ENCODE measurements at regions not wholly inside any gene's neighbourhood (a gene's known extent, or its start where the extent isn't known, plus 50 kb on each side); places are given as distances from the start of the nearest gene placed in this dataset.

GRCh38 chr20:39328347-39328746, 366.2 kb downstream of the DHX35 start:
- H3K9me3 ChIP-seq (ENCODE audit: insufficient read depth, low read depth, low read length): no peaks in the 10 kb centered on the region
- TF ChIP-seq EZH2phosphoT487 (IDR thresholded peaks at IDR 0.05; ENCODE audit: borderline replicate concordance): no peak
- TF ChIP-seq, protein P1, sequence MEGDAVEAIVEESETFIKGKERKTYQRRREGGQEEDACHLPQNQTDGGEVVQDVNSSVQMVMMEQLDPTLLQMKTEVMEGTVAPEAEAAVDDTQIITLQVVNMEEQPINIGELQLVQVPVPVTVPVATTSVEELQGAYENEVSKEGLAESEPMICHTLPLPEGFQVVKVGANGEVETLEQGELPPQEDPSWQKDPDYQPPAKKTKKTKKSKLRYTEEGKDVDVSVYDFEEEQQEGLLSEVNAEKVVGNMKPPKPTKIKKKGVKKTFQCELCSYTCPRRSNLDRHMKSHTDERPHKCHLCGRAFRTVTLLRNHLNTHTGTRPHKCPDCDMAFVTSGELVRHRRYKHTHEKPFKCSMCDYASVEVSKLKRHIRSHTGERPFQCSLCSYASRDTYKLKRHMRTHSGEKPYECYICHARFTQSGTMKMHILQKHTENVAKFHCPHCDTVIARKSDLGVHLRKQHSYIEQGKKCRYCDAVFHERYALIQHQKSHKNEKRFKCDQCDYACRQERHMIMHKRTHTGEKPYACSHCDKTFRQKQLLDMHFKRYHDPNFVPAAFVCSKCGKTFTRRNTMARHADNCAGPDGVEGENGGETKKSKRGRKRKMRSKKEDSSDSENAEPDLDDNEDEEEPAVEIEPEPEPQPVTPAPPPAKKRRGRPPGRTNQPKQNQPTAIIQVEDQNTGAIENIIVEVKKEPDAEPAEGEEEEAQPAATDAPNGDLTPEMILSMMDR (conservative IDR thresholded peaks at IDR 0.05; ENCODE audit: low read length): no peak
- no peak overlapping the region for H3K4me2 ChIP-seq (ENCODE audit: low read depth, low read length, poor library complexity, severe bottlenecking)
- H3K4me3 ChIP-seq (ENCODE audit: low read length, poor library complexity, severe bottlenecking): no peak overlapping the region
- no peaks in the 10 kb centered on the region for H4K20me1 ChIP-seq (ENCODE audit: insufficient read depth, low read length, poor library complexity, severe bottlenecking)
- H3K79me2 ChIP-seq (ENCODE audit: insufficient read depth, low read length): no peaks in the 10 kb centered on the region
- no peaks in the 10 kb centered on the region for H3K27me3 ChIP-seq (ENCODE audit: insufficient read depth, low read length, poor library complexity, severe bottlenecking)
- no peak overlapping the region for H3K9ac ChIP-seq (ENCODE audit: low read depth, low read length, poor library complexity, severe bottlenecking)
- H3K9me2 ChIP-seq (replicated peaks; ENCODE audit: low read depth, low read length): no peaks in the 10 kb centered on the region
- no peaks in the 10 kb centered on the region for H3K4me1 ChIP-seq (ENCODE audit: insufficient read depth, low read length, poor library complexity, severe bottlenecking)
- no peaks in the 10 kb centered on the region for H3F3A ChIP-seq (ENCODE audit: low read depth)
- H3K36me3 ChIP-seq (ENCODE audit: insufficient read depth, low read length): no peaks in the 10 kb centered on the region
- H2AFZ ChIP-seq (ENCODE audit: low read length): no peak overlapping the region

DNA sequence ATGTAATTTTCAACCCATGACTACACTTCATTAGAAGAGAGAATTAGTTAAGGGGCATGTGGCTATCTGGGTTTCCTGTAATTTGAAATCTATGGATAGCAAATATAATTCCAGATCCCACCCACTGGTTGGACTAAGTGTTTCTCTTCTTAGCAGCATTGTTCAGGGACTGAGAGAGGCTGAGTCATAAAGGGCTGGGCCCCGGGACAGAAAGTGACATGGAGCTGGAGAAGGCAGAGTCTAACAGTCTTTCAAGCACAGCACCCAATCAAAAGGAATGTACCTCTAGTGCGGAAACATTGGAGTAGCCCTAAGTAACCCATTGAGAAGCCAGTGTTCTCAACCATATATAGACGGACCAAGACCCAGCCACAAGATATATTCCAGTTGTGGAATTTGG, 363.9 kb downstream of the DHX35 start:
- Histone ChIP-seq H3K9me3 (ENCODE audit: insufficient read depth, low read depth, low read length) (no peaks in the 10 kb centered on the region), H3K4me1 (ENCODE audit: insufficient read depth, low read length, poor library complexity, severe bottlenecking) (no peaks in the 10 kb centered on the region), H3K4me2 (ENCODE audit: low read depth, low read length, poor library complexity, severe bottlenecking) (no peak overlapping the region), H4K20me1 (ENCODE audit: insufficient read depth, low read length, poor library complexity, severe bottlenecking) (no peaks in the 10 kb centered on the region), H3K9me2 (replicated peaks; ENCODE audit: low read depth, low read length) (no peaks in the 10 kb centered on the region), H3K27me3 (ENCODE audit: insufficient read depth, low read length, poor library complexity, severe bottlenecking) (no peaks in the 10 kb centered on the region), H3K4me3 (ENCODE audit: low read length, poor library complexity, severe bottlenecking) (no peak overlapping the region), H2AFZ (ENCODE audit: low read length) (no peak overlapping the region), H3K36me3 (ENCODE audit: insufficient read depth, low read length) (no peaks in the 10 kb centered on the region), H3K79me2 (ENCODE audit: insufficient read depth, low read length) (no peaks in the 10 kb centered on the region), H3K9ac (ENCODE audit: low read depth, low read length, poor library complexity, severe bottlenecking) (no peak overlapping the region), H3F3A (ENCODE audit: low read depth) (no peaks in the 10 kb centered on the region)
- TF ChIP-seq, protein P1 (conservative IDR thresholded peaks at IDR 0.05; ENCODE audit: low read length): no peak
- no peak for TF ChIP-seq EZH2phosphoT487 (IDR thresholded peaks at IDR 0.05; ENCODE audit: borderline replicate concordance)

- H3F3A ChIP-seq (ENCODE audit: low read depth): no peaks in the 10 kb centered on the region
- TF ChIP-seq, protein P1 (conservative IDR thresholded peaks at IDR 0.05; ENCODE audit: low read length): no peak
- TF ChIP-seq EZH2phosphoT487 (IDR thresholded peaks at IDR 0.05; ENCODE audit: borderline replicate concordance): no peak
- no peaks in the 10 kb centered on the region for H3K36me3 ChIP-seq (ENCODE audit: insufficient read depth, low read length)
- no peak overlapping the region for H2AFZ ChIP-seq (ENCODE audit: low read length)
- no peaks in the 10 kb centered on the region for H3K79me2 ChIP-seq (ENCODE audit: insufficient read depth, low read length)
- no peaks in the 10 kb centered on the region for H3K9me2 ChIP-seq (replicated peaks; ENCODE audit: low read depth, low read length)
- H3K4me2 ChIP-seq (ENCODE audit: low read depth, low read length, poor library complexity, severe bottlenecking): no peak overlapping the region
- H3K9me3 ChIP-seq (ENCODE audit: insufficient read depth, low read depth, low read length): no peaks in the 10 kb centered on the region
- H3K4me3 ChIP-seq (ENCODE audit: low read length, poor library complexity, severe bottlenecking): no peak overlapping the region
- no peaks in the 10 kb centered on the region for H4K20me1 ChIP-seq (ENCODE audit: insufficient read depth, low read length, poor library complexity, severe bottlenecking)
- H3K9ac ChIP-seq (ENCODE audit: low read depth, low read length, poor library complexity, severe bottlenecking): no peak overlapping the region
- no peaks in the 10 kb centered on the region for H3K4me1 ChIP-seq (ENCODE audit: insufficient read depth, low read length, poor library complexity, severe bottlenecking)
- H3K27me3 ChIP-seq (ENCODE audit: insufficient read depth, low read length, poor library complexity, severe bottlenecking): peaks cover 9% of the 10 kb centered on the region
These were observed 356.8 kb downstream of the DHX35 start for GRCh38 chr20:39318911-39319310.
